Lower leg skin (tissue), 3 donors: ENCODE measurements at regions not wholly inside any gene's neighbourhood (a gene's known extent, or its start where the extent isn't known, plus 50 kb on each side); places are given as distances from the start of the nearest gene placed in this dataset.

ENCODE experiments used
- POLR2A ChIP-seq, 2 donors: fragments of 450-650 bp; IDR thresholded peaks; one replicate each; pipeline ENCODE4 v1.6.1; 2016 to 2017; ENCODE audit warnings: antibody characterized with exemption in 2 of 2, mild to moderate bottlenecking in 1 of 2, moderate library complexity in 1 of 2
- TF ChIP-seq, protein P1 (sequence below), 3 donors: fragments of 450-650 bp; IDR thresholded peaks; one replicate each; pipeline ENCODE4 v1.5.1; 2016; ENCODE audit warnings: antibody characterized with exemption in 3 of 3, mild to moderate bottlenecking in 3 of 3, moderate library complexity in 2 of 3

DNA sequence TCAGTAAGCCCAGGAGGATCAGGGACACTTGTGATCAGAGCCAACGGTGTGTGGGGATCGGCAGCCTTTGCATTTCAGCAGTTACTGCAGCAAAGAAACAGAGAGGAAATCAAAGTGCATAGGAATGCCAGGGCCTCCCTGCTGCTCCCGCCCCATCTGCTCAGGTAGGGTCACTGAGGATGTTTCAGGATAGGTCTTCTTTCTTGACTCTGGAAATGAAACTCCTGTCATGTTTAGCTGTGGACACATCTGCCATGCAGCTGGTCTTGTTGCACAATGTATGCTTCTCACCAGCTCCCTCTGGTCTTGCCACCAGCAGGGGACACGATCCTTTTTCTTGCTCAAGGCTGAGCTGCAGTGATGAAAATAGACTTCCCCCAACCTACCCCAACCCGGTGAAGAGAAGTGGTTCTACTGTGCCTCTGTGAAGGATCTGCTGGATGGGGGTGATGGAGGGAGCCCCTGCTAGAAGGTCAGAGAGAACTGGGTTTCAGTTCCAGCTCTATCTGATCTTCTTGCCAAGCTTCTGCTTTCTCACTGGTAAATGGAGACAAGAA, 185.2 kb upstream of the KLF4 start:
- no peak for TF ChIP-seq POLR2A (IDR thresholded peaks at IDR 0.05)
- TF ChIP-seq, protein P1, sequence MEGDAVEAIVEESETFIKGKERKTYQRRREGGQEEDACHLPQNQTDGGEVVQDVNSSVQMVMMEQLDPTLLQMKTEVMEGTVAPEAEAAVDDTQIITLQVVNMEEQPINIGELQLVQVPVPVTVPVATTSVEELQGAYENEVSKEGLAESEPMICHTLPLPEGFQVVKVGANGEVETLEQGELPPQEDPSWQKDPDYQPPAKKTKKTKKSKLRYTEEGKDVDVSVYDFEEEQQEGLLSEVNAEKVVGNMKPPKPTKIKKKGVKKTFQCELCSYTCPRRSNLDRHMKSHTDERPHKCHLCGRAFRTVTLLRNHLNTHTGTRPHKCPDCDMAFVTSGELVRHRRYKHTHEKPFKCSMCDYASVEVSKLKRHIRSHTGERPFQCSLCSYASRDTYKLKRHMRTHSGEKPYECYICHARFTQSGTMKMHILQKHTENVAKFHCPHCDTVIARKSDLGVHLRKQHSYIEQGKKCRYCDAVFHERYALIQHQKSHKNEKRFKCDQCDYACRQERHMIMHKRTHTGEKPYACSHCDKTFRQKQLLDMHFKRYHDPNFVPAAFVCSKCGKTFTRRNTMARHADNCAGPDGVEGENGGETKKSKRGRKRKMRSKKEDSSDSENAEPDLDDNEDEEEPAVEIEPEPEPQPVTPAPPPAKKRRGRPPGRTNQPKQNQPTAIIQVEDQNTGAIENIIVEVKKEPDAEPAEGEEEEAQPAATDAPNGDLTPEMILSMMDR (IDR thresholded peaks at IDR 0.05), result no peak
